GM06990 (cell line): ENCODE measurements at regions not wholly inside any gene's neighbourhood (a gene's known extent, or its start where the extent isn't known, plus 50 kb on each side); places are given as distances from the start of the nearest gene placed in this dataset.

ENCODE experiments used
- DNase-seq: peaks from one replicate; pipeline ENCODE4 v3.0.0-alpha.2; 2011; ENCODE audit not compliant: insufficient read length; ENCODE audit errors: extremely low read depth
- H3K27me3 ChIP-seq: replicated peaks from 2 replicates; pipeline ENCODE4 v1.6.0; 2011; ENCODE audit warnings: low read length; ENCODE audit not compliant: control insufficient read depth, insufficient read depth
- H3K36me3 ChIP-seq: 2 replicates; pipeline ENCODE4 v1.5.1; 2011; ENCODE audit warnings: low read length; ENCODE audit not compliant: control insufficient read depth, insufficient read depth
- H3K4me3 ChIP-seq: replicated peaks from 2 replicates; pipeline ENCODE4 v1.5.1; 2011; ENCODE audit warnings: low read depth, mild to moderate bottlenecking, control low read depth, low read length
- CTCF ChIP-seq: IDR thresholded peaks from 2 replicates; pipeline ENCODE4 v1.5.1; 2011; ENCODE audit warnings: low read length, control low read depth, mild to moderate bottlenecking, inconsistent platforms; ENCODE audit not compliant: insufficient read depth, poor library complexity, severe bottlenecking

GRCh38 chr3:145754605-145755289 is 406.2 kb downstream of the PLOD2 start:
- Histone ChIP-seq H3K27me3 (no peaks in the 10 kb centered on the region), H3K4me3 (no peak overlapping the region), H3K36me3 (no peaks in the 10 kb centered on the region)
- no peak for TF ChIP-seq CTCF
- no peak for DNase-seq

- no peaks in the 10 kb centered on the region for H3K27me3 ChIP-seq
- no peaks in the 10 kb centered on the region for H3K36me3 ChIP-seq
- DNase-seq, result no peak
- no peak for TF ChIP-seq CTCF
- H3K4me3 ChIP-seq, result no peak overlapping the region
Measured at GRCh38 chr3:145760036-145760435, 400.9 kb downstream of the PLOD2 start.

- no peaks in the 10 kb centered on the region for H3K27me3 ChIP-seq
- TF ChIP-seq CTCF, result no peak
- DNase-seq, result no peak
- H3K36me3 ChIP-seq, result no peaks in the 10 kb centered on the region
- no peak overlapping the region for H3K4me3 ChIP-seq
Measured at GRCh38 chr3:145767909-145768308, 393.1 kb downstream of the PLOD2 start.

GRCh38 chr3:145776782-145777408 is 384.1 kb downstream of the PLOD2 start:
- TF ChIP-seq CTCF, result peak; percentile 72
- Histone ChIP-seq H3K36me3 (no peaks in the 10 kb centered on the region), H3K4me3 (no peak overlapping the region), H3K27me3 (no peaks in the 10 kb centered on the region)
- no peak for DNase-seq

GRCh38 chr3:145780301-145780700 is 380.7 kb downstream of the PLOD2 start:
- no peak for TF ChIP-seq CTCF
- DNase-seq, result no peak
- H3K4me3 ChIP-seq, result no peak overlapping the region
- no peaks in the 10 kb centered on the region for H3K36me3 ChIP-seq
- H3K27me3 ChIP-seq, result no peaks in the 10 kb centered on the region
